ENCODE measurements at regions not wholly inside any gene's neighbourhood (a gene's known extent, or its start where the extent isn't known, plus 50 kb on each side); places are given as distances from the start of the nearest gene placed in this dataset.

DNA sequence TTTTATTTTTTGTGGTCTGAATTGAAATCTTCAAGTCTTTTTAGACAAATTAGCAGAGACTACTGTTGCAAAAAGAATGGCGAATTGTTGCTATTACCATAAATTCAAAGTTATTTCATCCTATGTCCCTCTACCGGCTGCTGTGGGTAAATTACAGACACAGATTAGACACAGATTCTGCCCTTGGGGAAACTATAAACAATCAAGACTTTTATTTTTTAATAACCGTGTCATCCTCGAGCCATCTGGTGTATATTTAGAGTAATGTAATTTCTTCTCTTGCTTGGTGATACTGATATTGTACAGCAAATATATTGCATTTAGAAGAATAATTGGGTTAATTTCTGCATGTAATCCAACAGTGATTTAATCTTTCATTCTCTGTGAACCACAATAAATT lies 228.0 kb upstream of the ADAMTSL1 start:
- Histone ChIP-seq H3K27ac (ENCODE audit: poor library complexity, severe bottlenecking) (no peak overlapping the region), H3K9me3 (ENCODE audit: severe bottlenecking) (peaks cover 3% of the 10 kb centered on the region), H3K4me1 (ENCODE audit: insufficient read depth, poor library complexity, severe bottlenecking) (no peaks in the 10 kb centered on the region), H3K27me3 (ENCODE audit: insufficient read depth, poor library complexity, severe bottlenecking) (no peaks in the 10 kb centered on the region), H3K36me3 (ENCODE audit: low read depth) (no peaks in the 10 kb centered on the region), H3K4me3 (ENCODE audit: severe bottlenecking) (no peak overlapping the region)
- TF ChIP-seq, protein P1, sequence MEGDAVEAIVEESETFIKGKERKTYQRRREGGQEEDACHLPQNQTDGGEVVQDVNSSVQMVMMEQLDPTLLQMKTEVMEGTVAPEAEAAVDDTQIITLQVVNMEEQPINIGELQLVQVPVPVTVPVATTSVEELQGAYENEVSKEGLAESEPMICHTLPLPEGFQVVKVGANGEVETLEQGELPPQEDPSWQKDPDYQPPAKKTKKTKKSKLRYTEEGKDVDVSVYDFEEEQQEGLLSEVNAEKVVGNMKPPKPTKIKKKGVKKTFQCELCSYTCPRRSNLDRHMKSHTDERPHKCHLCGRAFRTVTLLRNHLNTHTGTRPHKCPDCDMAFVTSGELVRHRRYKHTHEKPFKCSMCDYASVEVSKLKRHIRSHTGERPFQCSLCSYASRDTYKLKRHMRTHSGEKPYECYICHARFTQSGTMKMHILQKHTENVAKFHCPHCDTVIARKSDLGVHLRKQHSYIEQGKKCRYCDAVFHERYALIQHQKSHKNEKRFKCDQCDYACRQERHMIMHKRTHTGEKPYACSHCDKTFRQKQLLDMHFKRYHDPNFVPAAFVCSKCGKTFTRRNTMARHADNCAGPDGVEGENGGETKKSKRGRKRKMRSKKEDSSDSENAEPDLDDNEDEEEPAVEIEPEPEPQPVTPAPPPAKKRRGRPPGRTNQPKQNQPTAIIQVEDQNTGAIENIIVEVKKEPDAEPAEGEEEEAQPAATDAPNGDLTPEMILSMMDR (IDR thresholded peaks at IDR 0.05; ENCODE audit: poor library complexity, severe bottlenecking): no peak
- ATAC-seq (ENCODE audit: low read depth) (no peak), DNase-seq (ENCODE audit: low spot score) (no peak)

GRCh38 chr9:18250053-18250452 lies 223.9 kb upstream of the ADAMTSL1 start:
- TF ChIP-seq, protein P1 (IDR thresholded peaks at IDR 0.05; ENCODE audit: poor library complexity, severe bottlenecking): no peak
- DNase-seq (ENCODE audit: low spot score): no peak
- no peak for ATAC-seq (ENCODE audit: low read depth)
- H3K36me3 ChIP-seq (ENCODE audit: low read depth): no peaks in the 10 kb centered on the region
- H3K27ac ChIP-seq (ENCODE audit: poor library complexity, severe bottlenecking): no peak overlapping the region
- no peaks in the 10 kb centered on the region for H3K4me1 ChIP-seq (ENCODE audit: insufficient read depth, poor library complexity, severe bottlenecking)
- H3K4me3 ChIP-seq (ENCODE audit: severe bottlenecking): no peak overlapping the region
- H3K27me3 ChIP-seq (ENCODE audit: insufficient read depth, poor library complexity, severe bottlenecking): peaks cover 3% of the 10 kb centered on the region
- H3K9me3 ChIP-seq (ENCODE audit: severe bottlenecking): no peaks in the 10 kb centered on the region

GRCh38 chr9:18253950-18254349 lies 220.0 kb upstream of the ADAMTSL1 start:
- Histone ChIP-seq H3K36me3 (ENCODE audit: low read depth) (no peaks in the 10 kb centered on the region), H3K9me3 (ENCODE audit: severe bottlenecking) (no peaks in the 10 kb centered on the region), H3K27me3 (ENCODE audit: insufficient read depth, poor library complexity, severe bottlenecking) (peaks cover 3% of the 10 kb centered on the region), H3K27ac (ENCODE audit: poor library complexity, severe bottlenecking) (no peak overlapping the region), H3K4me1 (ENCODE audit: insufficient read depth, poor library complexity, severe bottlenecking) (no peaks in the 10 kb centered on the region), H3K4me3 (ENCODE audit: severe bottlenecking) (no peak overlapping the region)
- no peak for ATAC-seq (ENCODE audit: low read depth)
- DNase-seq (ENCODE audit: low spot score): no peak
- TF ChIP-seq, protein P1 (IDR thresholded peaks at IDR 0.05; ENCODE audit: poor library complexity, severe bottlenecking): no peak

- H3K9me3 ChIP-seq (ENCODE audit: severe bottlenecking): no peaks in the 10 kb centered on the region
- no peak overlapping the region for H3K4me3 ChIP-seq (ENCODE audit: severe bottlenecking)
- TF ChIP-seq, protein P1 (IDR thresholded peaks at IDR 0.05; ENCODE audit: poor library complexity, severe bottlenecking): peak; percentile 96
- H3K4me1 ChIP-seq (ENCODE audit: insufficient read depth, poor library complexity, severe bottlenecking): no peaks in the 10 kb centered on the region
- peak; percentile 73; the same call in 2 of the 3 replicates for ATAC-seq (ENCODE audit: low read depth)
- peaks cover 3% of the 10 kb centered on the region for H3K27me3 ChIP-seq (ENCODE audit: insufficient read depth, poor library complexity, severe bottlenecking)
- H3K36me3 ChIP-seq (ENCODE audit: low read depth): no peaks in the 10 kb centered on the region
- no peak overlapping the region for H3K27ac ChIP-seq (ENCODE audit: poor library complexity, severe bottlenecking)
- no peak for DNase-seq (ENCODE audit: low spot score)
Observed at GRCh38 chr9:18255158-18255629, 218.8 kb upstream of the ADAMTSL1 start.

DNA sequence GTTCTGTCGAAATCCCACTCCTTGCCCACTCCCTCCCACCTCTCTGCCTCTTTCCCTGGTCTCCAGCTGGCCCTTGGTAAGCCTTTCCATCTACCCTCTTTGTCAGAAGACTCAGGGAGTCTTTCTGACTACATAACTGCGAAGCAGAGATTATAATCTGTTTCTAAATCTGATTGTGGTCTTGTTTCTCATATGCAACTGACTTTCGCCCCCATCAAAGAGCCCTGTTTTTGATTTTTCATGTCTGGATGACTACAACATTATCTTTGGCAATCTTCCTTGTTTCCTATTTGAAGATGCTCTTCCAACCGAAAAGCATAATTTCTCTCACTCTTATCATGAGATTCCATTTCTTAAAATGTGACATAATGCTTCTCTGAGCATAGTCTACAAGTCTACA lies 218.2 kb upstream of the ADAMTSL1 start:
- Histone ChIP-seq H3K36me3 (ENCODE audit: low read depth) (no peaks in the 10 kb centered on the region), H3K27me3 (ENCODE audit: insufficient read depth, poor library complexity, severe bottlenecking) (peaks cover 3% of the 10 kb centered on the region), H3K4me1 (ENCODE audit: insufficient read depth, poor library complexity, severe bottlenecking) (no peaks in the 10 kb centered on the region), H3K27ac (ENCODE audit: poor library complexity, severe bottlenecking) (no peak overlapping the region), H3K9me3 (ENCODE audit: severe bottlenecking) (no peaks in the 10 kb centered on the region), H3K4me3 (ENCODE audit: severe bottlenecking) (no peak overlapping the region)
- TF ChIP-seq, protein P1 (IDR thresholded peaks at IDR 0.05; ENCODE audit: poor library complexity, severe bottlenecking): no peak
- ATAC-seq (ENCODE audit: low read depth) (no peak), DNase-seq (ENCODE audit: low spot score) (no peak)

All from RWPE2 (cell line).